ENCODE measurements at regions not wholly inside any gene's neighbourhood (a gene's known extent, or its start where the extent isn't known, plus 50 kb on each side); places are given as distances from the start of the nearest gene placed in this dataset.
A peak's percentile ranks its signal among the peaks of the same experiment; 100 is the strongest.
"Not testable (repeated sequence)": the region's sequence is repeated elsewhere in the genome, so short reads cannot be mapped to it uniquely, and the experiment has no call there.

DNA sequence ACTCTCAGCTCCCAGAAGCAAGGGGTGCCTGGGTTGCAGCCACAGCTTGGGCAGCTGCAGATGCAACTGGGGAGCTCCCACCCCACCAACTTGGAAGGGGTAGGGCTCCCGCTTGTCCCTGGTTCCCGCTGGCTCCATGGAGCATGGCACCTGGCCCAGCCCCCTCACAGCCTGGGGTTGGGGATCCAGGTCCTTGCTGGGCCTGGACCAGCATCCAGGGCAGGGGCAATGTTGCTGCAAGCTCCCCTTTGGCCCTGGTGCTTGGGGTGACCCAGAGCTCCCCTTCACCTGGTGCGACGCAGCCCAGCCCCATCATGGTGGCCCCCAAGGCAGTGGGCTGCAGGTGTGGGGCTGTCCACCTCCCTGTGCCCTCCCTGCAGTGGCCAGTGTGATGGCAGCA lies 99.6 kb upstream of the FRMD4B start:
- Histone ChIP-seq H3K36me3 (no peaks in the 10 kb centered on the region), H3K4me1 (no peaks in the 10 kb centered on the region), H3K27ac (no peak overlapping the region), H3K4me3 (no peak overlapping the region), H3K27me3 (no peaks in the 10 kb centered on the region), H3K9me3 (no peaks in the 10 kb centered on the region)
- intact Hi-C loops (cut with DNase I) = no loop called here
- ATAC-seq (no peak), DNase-seq (no peak)
- TF ChIP-seq, protein P1, sequence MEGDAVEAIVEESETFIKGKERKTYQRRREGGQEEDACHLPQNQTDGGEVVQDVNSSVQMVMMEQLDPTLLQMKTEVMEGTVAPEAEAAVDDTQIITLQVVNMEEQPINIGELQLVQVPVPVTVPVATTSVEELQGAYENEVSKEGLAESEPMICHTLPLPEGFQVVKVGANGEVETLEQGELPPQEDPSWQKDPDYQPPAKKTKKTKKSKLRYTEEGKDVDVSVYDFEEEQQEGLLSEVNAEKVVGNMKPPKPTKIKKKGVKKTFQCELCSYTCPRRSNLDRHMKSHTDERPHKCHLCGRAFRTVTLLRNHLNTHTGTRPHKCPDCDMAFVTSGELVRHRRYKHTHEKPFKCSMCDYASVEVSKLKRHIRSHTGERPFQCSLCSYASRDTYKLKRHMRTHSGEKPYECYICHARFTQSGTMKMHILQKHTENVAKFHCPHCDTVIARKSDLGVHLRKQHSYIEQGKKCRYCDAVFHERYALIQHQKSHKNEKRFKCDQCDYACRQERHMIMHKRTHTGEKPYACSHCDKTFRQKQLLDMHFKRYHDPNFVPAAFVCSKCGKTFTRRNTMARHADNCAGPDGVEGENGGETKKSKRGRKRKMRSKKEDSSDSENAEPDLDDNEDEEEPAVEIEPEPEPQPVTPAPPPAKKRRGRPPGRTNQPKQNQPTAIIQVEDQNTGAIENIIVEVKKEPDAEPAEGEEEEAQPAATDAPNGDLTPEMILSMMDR (IDR thresholded peaks at IDR 0.05) = no peak

GRCh38 chr3:69484507-69485393 lies 98.9 kb upstream of the FRMD4B start:
- Histone ChIP-seq H3K36me3 (no peaks in the 10 kb centered on the region), H3K4me1 (no peaks in the 10 kb centered on the region), H3K9me3 (no peaks in the 10 kb centered on the region), H3K4me3 (no peak overlapping the region), H3K27me3 (no peaks in the 10 kb centered on the region), H3K27ac (no peak overlapping the region)
- TF ChIP-seq, protein P1 (IDR thresholded peaks at IDR 0.05) = no peak
- ATAC-seq (no peak), DNase-seq (peak in 1 of 4 donors; percentile 43)
- intact Hi-C loops (cut with DNase I) = no loop called here

- TF ChIP-seq, protein P1 (IDR thresholded peaks at IDR 0.05) = no peak
- Histone ChIP-seq H3K9me3 (no peaks in the 10 kb centered on the region), H3K4me3 (no peak overlapping the region), H3K27ac (no peak overlapping the region), H3K36me3 (no peaks in the 10 kb centered on the region), H3K27me3 (no peaks in the 10 kb centered on the region), H3K4me1 (no peaks in the 10 kb centered on the region)
- no peak for ATAC-seq
- intact Hi-C loops (cut with DNase I) = no loop called here
- no peak for DNase-seq
Observed at GRCh38 chr3:69483449-69483848, 97.6 kb upstream of the FRMD4B start.

GRCh38 chr3:69480986-69481385 lies 95.1 kb upstream of the FRMD4B start:
- intact Hi-C loops (cut with DNase I); H3K4me1 ChIP-seq; DNase-seq; H3K27ac ChIP-seq; ATAC-seq; H3K36me3 ChIP-seq; H3K9me3 ChIP-seq; H3K27me3 ChIP-seq; H3K4me3 ChIP-seq: not testable (repeated sequence)

- H3K4me1 ChIP-seq = peaks cover 0 to 4% of the 10 kb centered on the region in 2 donors
Observed at GRCh38 chr3:69474186-69474585, 88.3 kb upstream of the FRMD4B start.

More at GRCh38 chr3:69474186-69474585, 88.3 kb upstream of the FRMD4B start:
- intact Hi-C loops (cut with DNase I) = no loop called here
- no peak for DNase-seq
- no peak overlapping the region for H3K4me3 ChIP-seq
- no peaks in the 10 kb centered on the region for H3K36me3 ChIP-seq
- no peaks in the 10 kb centered on the region for H3K9me3 ChIP-seq
- no peaks in the 10 kb centered on the region for H3K27me3 ChIP-seq
- TF ChIP-seq, protein P1 (IDR thresholded peaks at IDR 0.05) = no peak
- peak; percentile 41 for ATAC-seq
- no peak overlapping the region for H3K27ac ChIP-seq
